Immature natural killer cell (primary cell): ENCODE measurements at regions not wholly inside any gene's neighbourhood (a gene's known extent, or its start where the extent isn't known, plus 50 kb on each side); places are given as distances from the start of the nearest gene placed in this dataset.
A peak's percentile ranks its signal among the peaks of the same experiment; 100 is the strongest.
"Not testable (repeated sequence)": the region's sequence is repeated elsewhere in the genome, so short reads cannot be mapped to it uniquely, and the experiment has no call there.

Experiments used
- DNase-seq, 3 donors: peaks; one replicate each; pipeline ENCODE4 v3.0.0; 2022; ENCODE audit warnings: mixed read lengths in 1 of 3
- H3K27ac Mint-ChIP-seq, 6 donors: one replicate each; pipeline ENCODE4 v1.8.0; 2020; ENCODE audit warnings: mixed read lengths in 6 of 6, mild to moderate bottlenecking in 5 of 6, inconsistent platforms in 4 of 6, moderate library complexity in 3 of 6
- H3K27me3 Mint-ChIP-seq, 3 donors: one replicate each; pipeline ENCODE4 v1.8.0; 2020 to 2021; ENCODE audit warnings: low read depth in 3 of 3, mild to moderate bottlenecking in 3 of 3, mixed read lengths in 3 of 3, moderate library complexity in 3 of 3, inconsistent platforms in 1 of 3
- H3K36me3 Mint-ChIP-seq, 3 donors: one replicate each; pipeline ENCODE4 v1.8.0; 2020; ENCODE audit warnings: mixed read lengths in 3 of 3, inconsistent platforms in 2 of 3, mild to moderate bottlenecking in 2 of 3
- H3K4me1 Mint-ChIP-seq, 2 donors: one replicate each; pipeline ENCODE4 v1.8.0; 2020; ENCODE audit warnings: inconsistent platforms in 2 of 2, mild to moderate bottlenecking in 2 of 2, mixed read lengths in 2 of 2, moderate library complexity in 1 of 2
- H3K4me3 Mint-ChIP-seq, 5 donors: one replicate each; pipeline ENCODE4 v1.8.0; 2020; ENCODE audit warnings: mild to moderate bottlenecking in 5 of 5, mixed read lengths in 5 of 5, inconsistent platforms in 3 of 5, moderate library complexity in 3 of 5
- H3K9me3 Mint-ChIP-seq, 6 donors: one replicate each; pipeline ENCODE4 v1.8.0; 2020; ENCODE audit warnings: mild to moderate bottlenecking in 6 of 6, mixed read lengths in 6 of 6, inconsistent platforms in 4 of 6, moderate library complexity in 3 of 6

- H3K4me1 Mint-ChIP-seq: no peaks in the 10 kb centered on the region
- no peak overlapping the region for H3K27ac Mint-ChIP-seq
- H3K27me3 Mint-ChIP-seq: peaks cover 0 to 2% (median 1%) of the 10 kb centered on the region in 3 donors
- no peak for DNase-seq
- H3K36me3 Mint-ChIP-seq: no peaks in the 10 kb centered on the region
- no peak overlapping the region for H3K4me3 Mint-ChIP-seq
- peaks cover 0 to 13% (median 0%) of the 10 kb centered on the region in 6 donors for H3K9me3 Mint-ChIP-seq
Observed at GRCh38 chr14:83958359-83958758, 1571.6 kb upstream of the FLRT2 start.

- H3K36me3 Mint-ChIP-seq: no peaks in the 10 kb centered on the region
- no peaks in the 10 kb centered on the region for H3K4me1 Mint-ChIP-seq
- H3K27me3 Mint-ChIP-seq: peaks cover 1 to 2% (median 1%) of the 10 kb centered on the region in 3 donors
- no peak overlapping the region for H3K4me3 Mint-ChIP-seq
- no peak overlapping the region for H3K27ac Mint-ChIP-seq
- no peak for DNase-seq
- peaks cover 0 to 11% (median 0%) of the 10 kb centered on the region in 6 donors for H3K9me3 Mint-ChIP-seq
Observed at GRCh38 chr14:83960832-83961512, 1569.0 kb upstream of the FLRT2 start.

- no peak overlapping the region for H3K27ac Mint-ChIP-seq
- no peak overlapping the region for H3K4me3 Mint-ChIP-seq
- H3K27me3 Mint-ChIP-seq: no peaks in the 10 kb centered on the region
- peaks cover 0 to 5% (median 0%) of the 10 kb centered on the region in 6 donors for H3K9me3 Mint-ChIP-seq
- H3K36me3 Mint-ChIP-seq: no peaks in the 10 kb centered on the region
- DNase-seq: no peak
- H3K4me1 Mint-ChIP-seq: no peaks in the 10 kb centered on the region
Observed at GRCh38 chr14:83969998-83970397, 1559.9 kb upstream of the FLRT2 start.

GRCh38 chr14:83972631-83973030 is 1557.3 kb upstream of the FLRT2 start:
- Mint-ChIP-seq H3K9me3 (peaks cover 0 to 5% (median 0%) of the 10 kb centered on the region in 6 donors), H3K4me3 (no peak overlapping the region)

GRCh38 chr14:83974647-83975163 is 1555.2 kb upstream of the FLRT2 start:
- DNase-seq: no peak
- Mint-ChIP-seq H3K27me3 (no peaks in the 10 kb centered on the region), H3K27ac (no peak overlapping the region), H3K36me3 (no peaks in the 10 kb centered on the region), H3K4me3 (no peak overlapping the region), H3K4me1 (no peaks in the 10 kb centered on the region), H3K9me3 (peaks cover 0 to 5% (median 0%) of the 10 kb centered on the region in 6 donors)

More at GRCh38 chr14:83972631-83973030, 1557.3 kb upstream of the FLRT2 start:
- no peaks in the 10 kb centered on the region for H3K36me3 Mint-ChIP-seq
- no peak overlapping the region for H3K27ac Mint-ChIP-seq
- DNase-seq: no peak
- H3K4me1 Mint-ChIP-seq: no peaks in the 10 kb centered on the region
- no peaks in the 10 kb centered on the region for H3K27me3 Mint-ChIP-seq

GRCh38 chr14:83975435-83975834 is 1554.5 kb upstream of the FLRT2 start:
- DNase-seq: no peak
- Mint-ChIP-seq H3K36me3 (no peaks in the 10 kb centered on the region), H3K27me3 (no peaks in the 10 kb centered on the region), H3K9me3 (peaks cover 0 to 3% (median 0%) of the 10 kb centered on the region in 6 donors), H3K4me1 (no peaks in the 10 kb centered on the region), H3K4me3 (no peak overlapping the region), H3K27ac (no peak overlapping the region)

- Mint-ChIP-seq H3K4me1 (no peaks in the 10 kb centered on the region), H3K27me3 (no peaks in the 10 kb centered on the region), H3K36me3 (no peaks in the 10 kb centered on the region), H3K4me3 (no peak overlapping the region), H3K27ac (no peak overlapping the region), H3K9me3 (peaks cover 0 to 3% (median under 1%) of the 10 kb centered on the region in 6 donors)
- no peak for DNase-seq
Observed at GRCh38 chr14:83975841-83976770, 1553.8 kb upstream of the FLRT2 start.

GRCh38 chr14:83977583-83977982 is 1552.4 kb upstream of the FLRT2 start:
- peaks cover 2 to 3% (median 2%) of the 10 kb centered on the region in 3 donors for H3K27me3 Mint-ChIP-seq
- no peaks in the 10 kb centered on the region for H3K4me1 Mint-ChIP-seq
- no peak overlapping the region for H3K27ac Mint-ChIP-seq
- peaks cover 0 to 3% (median 2%) of the 10 kb centered on the region in 6 donors for H3K9me3 Mint-ChIP-seq
- no peaks in the 10 kb centered on the region for H3K36me3 Mint-ChIP-seq
- no peak overlapping the region for H3K4me3 Mint-ChIP-seq
- no peak for DNase-seq

GRCh38 chr14:83981676-83982258 is 1548.2 kb upstream of the FLRT2 start:
- not testable (repeated sequence) for H3K4me3 Mint-ChIP-seq, H3K4me1 Mint-ChIP-seq, H3K36me3 Mint-ChIP-seq

GRCh38 chr14:83988275-83988674 is 1541.7 kb upstream of the FLRT2 start:
- Mint-ChIP-seq H3K4me3 (no peak overlapping the region), H3K27me3 (peaks cover 1 to 7% (median 2%) of the 10 kb centered on the region in 3 donors), H3K27ac (no peak overlapping the region), H3K9me3 (peaks cover 0 to 3% (median 0%) of the 10 kb centered on the region in 6 donors), H3K36me3 (no peaks in the 10 kb centered on the region), H3K4me1 (peaks cover 4 to 7% of the 10 kb centered on the region in 2 donors)
- DNase-seq: peak in 1 of 3 donors; percentile 12

More at GRCh38 chr14:83981676-83982258, 1548.2 kb upstream of the FLRT2 start:
- H3K9me3 Mint-ChIP-seq, H3K27ac Mint-ChIP-seq, H3K27me3 Mint-ChIP-seq, DNase-seq: not testable (repeated sequence)

- DNase-seq: no peak
- no peaks in the 10 kb centered on the region for H3K36me3 Mint-ChIP-seq
- peaks cover 3 to 5% (median 4%) of the 10 kb centered on the region in 3 donors for H3K27me3 Mint-ChIP-seq
- H3K9me3 Mint-ChIP-seq: peaks cover 0 to 4% (median 0%) of the 10 kb centered on the region in 6 donors
- peaks cover 4 to 7% of the 10 kb centered on the region in 2 donors for H3K4me1 Mint-ChIP-seq
- no peak overlapping the region for H3K4me3 Mint-ChIP-seq
- no peak overlapping the region for H3K27ac Mint-ChIP-seq
Observed at GRCh38 chr14:83991666-83992065, 1538.3 kb upstream of the FLRT2 start.

GRCh38 chr14:83992857-83993256 is 1537.1 kb upstream of the FLRT2 start:
- peaks cover 4 to 7% of the 10 kb centered on the region in 2 donors for H3K4me1 Mint-ChIP-seq
- H3K9me3 Mint-ChIP-seq: peaks cover 0 to 4% (median 0%) of the 10 kb centered on the region in 6 donors
- no peak overlapping the region for H3K27ac Mint-ChIP-seq
- H3K4me3 Mint-ChIP-seq: no peak overlapping the region
- H3K27me3 Mint-ChIP-seq: peaks cover 3 to 8% (median 4%) of the 10 kb centered on the region in 3 donors
- H3K36me3 Mint-ChIP-seq: no peaks in the 10 kb centered on the region
- no peak for DNase-seq

- peaks cover under 1 to 2% of the 10 kb centered on the region in 2 donors for H3K4me1 Mint-ChIP-seq
- no peak for DNase-seq
- peaks cover 3 to 7% (median 4%) of the 10 kb centered on the region in 3 donors for H3K27me3 Mint-ChIP-seq
- H3K4me3 Mint-ChIP-seq: no peak overlapping the region
- no peaks in the 10 kb centered on the region for H3K36me3 Mint-ChIP-seq
- H3K9me3 Mint-ChIP-seq: peaks cover 0 to 4% (median 0%) of the 10 kb centered on the region in 6 donors
- no peak overlapping the region for H3K27ac Mint-ChIP-seq
Observed at GRCh38 chr14:83993545-83993944, 1536.4 kb upstream of the FLRT2 start.
